Retinal pigment epithelial cell (primary cell): ENCODE measurements at regions not wholly inside any gene's neighbourhood (a gene's known extent, or its start where the extent isn't known, plus 50 kb on each side); places are given as distances from the start of the nearest gene placed in this dataset.

Experiments
- DNase-seq: peaks from one replicate; pipeline ENCODE4 v3.0.0-alpha.2; 2010; ENCODE audit warnings: low read depth
- H3K4me3 ChIP-seq: 2 replicates; pipeline ENCODE4 v1.5.1; 2011; ENCODE audit warnings: mild to moderate bottlenecking, low read length, control low read depth, moderate library complexity
- TF ChIP-seq, protein P1 (sequence below): conservative IDR thresholded peaks from 2 replicates; pipeline ENCODE4 v1.5.1; 2011; ENCODE audit warnings: low read depth, low read length, control low read depth, inconsistent platforms

DNA sequence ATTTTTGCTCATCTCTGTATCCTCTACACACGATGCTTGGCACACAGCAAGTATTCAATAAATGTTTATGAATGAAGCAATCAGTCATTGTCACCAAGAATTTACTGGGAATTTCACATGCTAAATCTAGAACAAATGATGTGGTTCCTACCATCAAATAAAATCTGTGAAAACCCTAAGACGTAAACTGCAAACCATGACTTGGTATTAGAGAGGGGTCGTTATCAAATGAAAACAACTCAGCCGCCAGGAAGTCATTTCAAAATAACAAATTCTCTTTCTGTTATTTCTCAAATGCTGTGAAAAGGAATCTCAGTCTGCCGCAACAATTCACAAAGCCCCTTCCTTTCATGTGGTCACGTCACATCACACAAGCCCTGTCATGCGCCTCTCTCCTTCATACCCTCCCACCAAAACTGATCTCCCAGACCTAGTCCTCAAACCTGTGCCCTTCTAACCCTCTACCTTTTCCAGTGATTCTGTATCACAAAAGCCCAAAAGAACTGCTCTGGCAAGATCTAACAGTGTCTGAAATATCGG, 173.6 kb downstream of the DEPDC1B start:
- TF ChIP-seq, protein P1, sequence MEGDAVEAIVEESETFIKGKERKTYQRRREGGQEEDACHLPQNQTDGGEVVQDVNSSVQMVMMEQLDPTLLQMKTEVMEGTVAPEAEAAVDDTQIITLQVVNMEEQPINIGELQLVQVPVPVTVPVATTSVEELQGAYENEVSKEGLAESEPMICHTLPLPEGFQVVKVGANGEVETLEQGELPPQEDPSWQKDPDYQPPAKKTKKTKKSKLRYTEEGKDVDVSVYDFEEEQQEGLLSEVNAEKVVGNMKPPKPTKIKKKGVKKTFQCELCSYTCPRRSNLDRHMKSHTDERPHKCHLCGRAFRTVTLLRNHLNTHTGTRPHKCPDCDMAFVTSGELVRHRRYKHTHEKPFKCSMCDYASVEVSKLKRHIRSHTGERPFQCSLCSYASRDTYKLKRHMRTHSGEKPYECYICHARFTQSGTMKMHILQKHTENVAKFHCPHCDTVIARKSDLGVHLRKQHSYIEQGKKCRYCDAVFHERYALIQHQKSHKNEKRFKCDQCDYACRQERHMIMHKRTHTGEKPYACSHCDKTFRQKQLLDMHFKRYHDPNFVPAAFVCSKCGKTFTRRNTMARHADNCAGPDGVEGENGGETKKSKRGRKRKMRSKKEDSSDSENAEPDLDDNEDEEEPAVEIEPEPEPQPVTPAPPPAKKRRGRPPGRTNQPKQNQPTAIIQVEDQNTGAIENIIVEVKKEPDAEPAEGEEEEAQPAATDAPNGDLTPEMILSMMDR: no peak

DNA sequence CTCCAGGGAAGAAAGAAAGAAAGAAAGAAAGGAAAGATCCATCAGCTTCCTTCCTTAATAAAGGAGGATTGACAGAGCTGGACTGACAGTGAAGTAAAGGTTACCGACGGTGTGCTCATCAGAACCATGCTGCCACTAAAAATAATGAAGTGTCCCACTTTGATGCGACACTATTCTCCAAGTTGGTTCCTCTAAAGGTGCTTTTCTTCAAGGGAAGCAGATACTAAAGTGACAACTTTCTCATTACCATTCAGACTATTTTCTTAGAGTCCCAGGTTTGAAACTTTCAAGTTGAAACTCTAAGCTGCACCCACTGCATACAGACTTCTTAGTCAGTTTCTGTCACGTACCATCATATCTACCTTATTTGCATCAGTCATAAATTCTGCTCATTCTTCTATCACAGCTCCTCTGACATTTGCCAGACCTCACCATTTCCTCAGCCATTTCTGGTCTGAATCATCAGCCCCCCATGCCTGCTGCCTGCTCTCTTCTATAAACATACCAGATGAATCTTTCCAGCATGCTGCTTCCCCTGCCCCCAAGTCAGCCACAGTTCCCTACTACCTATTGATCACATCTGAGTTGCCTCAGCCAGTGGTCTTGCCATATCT, 177.6 kb downstream of the DEPDC1B start:
- no peak overlapping the region for H3K4me3 ChIP-seq
- DNase-seq: no peak
- TF ChIP-seq, protein P1: no peak

More for the DNA sequence above, 173.6 kb downstream of the DEPDC1B start:
- DNase-seq: no peak
- H3K4me3 ChIP-seq: no peak overlapping the region

DNA sequence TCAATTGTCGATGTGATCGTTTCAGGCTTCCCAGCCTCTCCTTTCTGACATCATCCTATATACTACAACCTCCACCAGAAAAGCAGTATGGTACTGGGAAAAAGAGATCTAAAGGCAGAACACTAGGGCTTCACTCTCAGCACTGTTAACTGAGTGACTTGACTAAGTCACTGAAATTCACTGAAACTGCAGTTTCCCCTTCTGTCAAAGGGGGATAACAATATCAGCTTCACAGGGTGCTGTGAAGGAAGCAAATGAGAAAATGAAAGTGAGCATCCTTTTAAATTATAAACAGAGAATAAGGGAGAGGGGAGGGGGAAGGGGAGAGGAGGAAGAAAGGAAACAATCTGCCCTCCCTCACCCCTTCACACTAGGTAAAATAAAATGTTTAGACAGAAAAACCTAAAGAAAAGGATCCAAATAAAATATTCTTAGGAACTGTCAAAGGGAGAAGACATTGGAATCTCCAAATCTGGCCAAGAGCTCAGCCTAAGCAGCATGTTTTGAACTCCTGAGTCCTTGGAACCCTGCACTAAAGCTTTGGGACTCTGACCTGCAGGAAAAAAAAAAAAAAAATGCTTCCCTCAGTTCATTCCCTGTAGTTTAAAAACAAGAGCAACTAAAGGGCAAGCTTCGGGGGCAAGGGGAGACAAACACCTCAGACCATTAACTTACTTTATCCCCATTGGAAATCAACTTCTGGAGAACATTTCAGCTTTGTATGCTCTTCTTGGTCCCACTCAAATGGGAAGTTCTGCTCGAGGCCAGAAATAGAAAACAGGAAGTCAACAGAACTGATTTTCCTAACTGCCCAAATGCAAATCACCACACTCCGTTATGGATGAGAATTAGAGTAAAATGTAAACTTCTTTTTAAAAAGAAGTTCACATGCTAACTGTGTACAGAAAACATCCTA, 178.3 kb downstream of the DEPDC1B start:
- TF ChIP-seq, protein P1: no peak
- DNase-seq: no peak
- H3K4me3 ChIP-seq: no peak overlapping the region

DNA sequence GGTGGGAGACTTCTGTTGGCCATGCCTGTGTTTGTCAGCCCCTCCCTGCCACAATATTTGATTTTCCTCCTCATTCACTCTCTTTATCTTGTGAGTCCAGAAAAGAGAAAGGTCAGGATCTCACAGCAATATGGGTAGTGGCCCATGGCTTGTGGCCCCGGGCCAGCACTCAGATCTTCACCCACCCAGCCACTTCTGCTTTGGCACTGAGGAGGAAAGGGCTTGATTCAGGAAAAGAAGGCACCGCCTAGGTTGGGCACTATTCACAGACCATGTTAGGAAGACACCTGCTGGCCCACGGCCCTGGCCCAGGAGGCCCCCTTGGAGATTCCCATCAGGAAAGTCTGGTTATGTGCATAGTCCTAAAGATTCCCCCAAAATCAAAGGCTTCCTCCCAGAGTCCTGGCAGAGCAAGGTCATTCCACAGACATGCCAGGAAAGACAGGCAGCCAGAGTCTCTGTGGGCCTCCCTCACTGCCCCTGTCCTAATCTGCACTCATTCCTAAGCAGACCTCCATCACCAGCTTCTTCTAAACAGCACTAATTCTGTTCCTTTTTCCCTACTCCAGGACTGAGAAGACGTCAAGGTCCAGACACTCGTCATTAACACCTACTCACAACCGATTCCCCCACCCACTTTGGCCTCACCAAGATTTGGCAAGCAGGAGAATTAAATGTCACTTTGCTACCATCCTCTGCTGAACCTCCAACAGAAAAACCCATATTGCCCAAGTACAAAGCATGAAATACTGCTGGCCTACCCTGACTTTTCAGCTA, 179.3 kb downstream of the DEPDC1B start:
- H3K4me3 ChIP-seq: no peak overlapping the region
- TF ChIP-seq, protein P1: no peak
- DNase-seq: no peak

DNA sequence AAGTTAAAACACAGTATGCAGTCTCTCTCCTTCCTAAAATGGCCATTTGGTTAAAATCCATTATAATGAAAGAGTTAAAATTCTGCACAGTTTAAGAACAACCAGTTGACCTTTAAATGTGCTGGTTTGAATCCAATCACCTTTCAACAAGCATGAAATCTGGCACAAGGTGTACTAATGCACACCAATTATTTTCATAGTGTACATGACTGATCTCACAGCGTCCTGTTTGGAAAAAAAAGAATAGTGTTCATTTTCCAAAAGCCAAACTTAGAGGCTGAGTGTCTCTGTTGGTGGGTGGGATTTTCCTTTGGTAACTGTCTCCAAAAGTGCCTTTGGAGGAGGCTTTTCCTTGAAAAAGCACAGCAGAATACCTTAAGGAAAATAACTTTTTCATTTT, 180.6 kb downstream of the DEPDC1B start:
- TF ChIP-seq, protein P1: no peak

DNA sequence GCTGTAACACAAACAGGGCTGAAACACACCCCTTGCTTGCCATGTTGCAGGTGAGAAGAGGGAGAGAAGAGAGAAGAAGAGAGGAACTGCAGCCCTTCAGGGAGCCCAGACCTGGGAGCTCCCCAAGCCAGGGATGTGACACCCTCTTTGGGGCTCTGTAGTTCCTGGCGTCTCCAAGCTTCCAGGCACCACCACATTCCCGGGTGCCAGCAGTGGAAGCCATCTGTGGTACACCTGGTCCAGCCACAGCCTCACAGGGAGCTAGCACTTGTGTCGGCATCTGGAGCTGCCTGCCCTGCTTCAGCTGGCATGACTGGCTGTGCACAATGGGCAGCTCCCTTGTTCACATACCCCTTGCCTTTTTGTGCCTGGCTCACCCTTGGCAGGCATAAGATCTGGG, 182.1 kb downstream of the DEPDC1B start:
- no peak for DNase-seq
- H3K4me3 ChIP-seq: no peak overlapping the region
- TF ChIP-seq, protein P1: no peak

More for the DNA sequence above, 180.6 kb downstream of the DEPDC1B start:
- no peak for DNase-seq
- H3K4me3 ChIP-seq: no peak overlapping the region
